ENCODE measurements at regions not wholly inside any gene's neighbourhood (a gene's known extent, or its start where the extent isn't known, plus 50 kb on each side); places are given as distances from the start of the nearest gene placed in this dataset.
A peak's percentile ranks its signal among the peaks of the same experiment; 100 is the strongest.
"Not testable (repeated sequence)": the region's sequence is repeated elsewhere in the genome, so short reads cannot be mapped to it uniquely, and the experiment has no call there.

DNA sequence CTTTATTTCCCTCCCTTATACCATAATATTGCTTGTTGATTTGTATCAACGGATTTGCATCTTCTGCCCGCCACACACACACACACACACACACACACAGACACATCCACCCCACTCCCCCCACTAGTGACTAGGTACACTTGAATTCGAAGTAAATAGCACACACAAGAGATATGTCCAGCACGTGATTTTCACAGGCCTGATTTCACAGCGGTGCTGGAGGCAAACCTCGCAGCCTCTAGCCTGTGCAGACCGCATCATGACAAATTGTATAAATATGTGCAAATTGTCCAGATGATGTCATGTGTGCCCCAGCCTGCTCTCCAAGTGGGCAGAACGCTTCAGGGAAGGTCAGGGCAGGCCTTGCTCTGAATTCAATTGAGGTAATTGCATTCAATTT, 153.8 kb upstream of the TPTE start:
- DNase-seq (ENCODE audit: low spot score), result not testable (repeated sequence)

GRCh38 chr21:10368323-10368798, 153.0 kb upstream of the TPTE start:
- not testable (repeated sequence) for DNase-seq (ENCODE audit: low spot score)

GRCh38 chr21:10369289-10369688, 152.1 kb upstream of the TPTE start:
- not testable (repeated sequence) for DNase-seq (ENCODE audit: low spot score)

DNA sequence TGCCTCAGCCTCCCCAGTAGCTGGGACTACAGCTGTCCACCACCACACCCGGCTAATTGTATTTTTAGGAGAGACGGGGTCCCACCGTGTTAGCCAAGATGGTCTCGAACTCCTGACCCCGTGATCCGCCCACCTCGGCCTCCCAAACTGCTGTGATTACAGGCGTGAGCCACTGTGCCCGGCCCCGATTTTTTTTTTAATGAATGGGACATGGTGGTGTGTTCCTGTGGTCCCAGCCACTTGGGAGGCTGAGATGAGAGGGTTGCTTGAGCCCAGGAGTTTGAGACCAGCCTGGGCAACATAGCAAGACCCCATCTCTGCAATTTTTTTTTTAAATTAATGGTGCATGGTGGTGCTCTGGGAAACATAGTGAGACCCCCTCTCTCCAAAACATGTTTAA, 143.6 kb upstream of the TPTE start:
- not testable (repeated sequence) for DNase-seq (ENCODE audit: low spot score)

DNA sequence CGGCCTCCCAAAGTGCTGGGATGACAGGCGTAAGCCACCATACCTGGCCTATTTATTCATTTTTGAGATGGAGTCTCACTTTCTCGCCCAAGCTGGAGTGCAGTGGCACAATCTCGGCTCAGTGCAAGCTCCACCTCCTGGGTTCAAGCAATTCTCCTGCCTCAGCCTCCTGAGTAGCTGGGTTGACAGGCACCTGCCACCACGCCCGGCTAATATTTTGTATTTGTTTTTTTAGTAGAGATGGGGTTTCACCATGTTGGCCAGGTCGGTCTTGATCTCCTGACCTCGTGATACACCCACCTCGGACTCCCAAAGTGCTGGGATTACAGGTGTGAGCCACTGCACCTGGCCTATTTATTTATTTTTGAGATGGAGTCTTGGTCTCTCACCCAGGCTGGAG, 141.6 kb upstream of the TPTE start:
- not testable (repeated sequence) for DNase-seq (ENCODE audit: low spot score)

DNA sequence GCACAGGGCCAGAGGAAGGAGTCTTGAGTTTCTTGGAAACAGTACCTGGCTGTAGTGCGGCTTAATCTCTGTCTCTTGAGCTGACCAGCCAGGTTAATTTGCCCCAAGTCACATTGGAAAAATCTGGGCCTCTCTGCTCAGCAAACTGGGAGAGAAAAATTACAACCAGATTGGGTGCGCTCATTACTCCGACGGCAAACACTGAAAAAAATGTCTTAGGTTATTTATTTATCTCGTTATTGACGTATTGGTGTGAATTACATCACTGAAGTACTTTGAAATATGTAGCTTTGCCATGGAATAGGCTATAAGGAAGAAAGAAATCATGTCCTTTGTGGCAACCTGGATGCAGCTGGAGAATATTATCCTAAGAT, 139.7 kb upstream of the TPTE start:
- not testable (repeated sequence) for DNase-seq (ENCODE audit: low spot score)

- DNase-seq (ENCODE audit: low spot score), result not testable (repeated sequence)
These were observed 139.2 kb upstream of the TPTE start for GRCh38 chr21:10382135-10382534.

DNA sequence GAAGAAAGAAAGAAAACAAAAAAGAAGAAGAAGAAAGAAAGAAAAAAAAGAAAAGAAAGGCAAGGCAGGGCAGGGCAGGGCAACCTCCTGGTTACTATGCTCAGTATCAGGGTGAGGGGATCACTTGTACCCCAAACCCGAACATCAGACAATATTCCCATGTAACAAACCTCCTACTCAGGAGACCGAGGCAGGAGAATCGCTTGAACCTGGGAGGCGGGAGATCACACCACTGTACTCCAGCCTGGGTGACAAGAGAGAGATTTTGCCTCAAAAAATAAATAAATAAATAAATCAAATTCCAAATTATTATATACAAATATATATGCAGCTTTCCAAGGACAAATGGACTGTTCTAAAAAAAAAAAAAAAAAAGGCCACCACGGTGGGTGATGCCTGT, 138.8 kb upstream of the TPTE start:
- not testable (repeated sequence) for DNase-seq (ENCODE audit: low spot score)

DNA sequence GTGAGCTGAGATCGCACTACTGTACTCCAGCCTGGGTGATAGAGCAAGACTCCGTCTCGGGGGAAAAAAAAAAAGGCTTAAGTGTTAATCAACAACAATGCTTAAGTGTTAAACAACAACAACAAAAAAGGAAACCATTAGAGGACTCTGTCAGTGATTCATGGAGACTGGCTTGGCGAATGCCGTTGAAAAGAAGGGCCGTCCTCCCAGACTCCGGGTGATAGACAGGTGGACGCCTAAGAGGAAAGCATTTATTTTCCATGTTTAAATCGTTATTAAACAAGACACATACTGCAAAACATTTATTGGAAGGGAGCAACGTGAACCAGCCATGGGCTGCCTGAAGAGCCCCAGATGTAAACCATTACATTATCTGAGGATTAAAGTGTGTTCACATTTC, 137.8 kb upstream of the TPTE start:
- DNase-seq (ENCODE audit: low spot score), result not testable (repeated sequence)

GRCh38 chr21:10384304-10384861, 137.0 kb upstream of the TPTE start:
- not testable (repeated sequence) for DNase-seq (ENCODE audit: low spot score)

GRCh38 chr21:10385202-10385601, 136.2 kb upstream of the TPTE start:
- not testable (repeated sequence) for DNase-seq (ENCODE audit: low spot score)

DNA sequence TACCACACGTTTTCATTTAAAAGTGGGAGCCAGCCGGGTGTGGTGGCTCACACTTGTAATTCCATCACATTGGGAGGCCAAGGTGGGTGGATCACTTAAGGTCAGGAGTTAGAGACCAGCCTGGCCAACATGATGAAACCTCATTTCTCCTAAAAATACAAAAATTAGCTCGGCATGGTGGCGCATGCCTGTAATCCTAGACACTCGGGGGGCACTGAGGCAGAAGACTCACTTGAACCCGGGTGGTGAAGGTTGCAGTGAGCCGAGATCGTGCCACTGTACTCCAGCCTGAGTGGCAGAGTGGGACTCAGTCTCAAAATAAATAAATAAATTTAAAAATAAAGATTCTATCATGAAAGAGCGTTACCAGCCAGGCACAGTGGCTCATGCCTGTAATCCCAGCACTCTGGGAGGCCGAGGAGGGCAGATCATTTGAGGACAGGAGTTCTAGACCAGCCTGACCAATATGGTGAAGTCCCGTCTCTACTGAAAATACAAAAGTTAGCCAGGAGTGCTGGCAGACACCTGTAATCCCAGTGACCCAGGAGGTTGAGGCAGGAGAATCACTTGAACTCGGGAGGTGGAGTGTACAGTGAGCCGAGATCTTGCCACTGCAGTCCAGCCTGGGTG, 135.4 kb upstream of the TPTE start:
- not testable (repeated sequence) for DNase-seq (ENCODE audit: low spot score)

DNA sequence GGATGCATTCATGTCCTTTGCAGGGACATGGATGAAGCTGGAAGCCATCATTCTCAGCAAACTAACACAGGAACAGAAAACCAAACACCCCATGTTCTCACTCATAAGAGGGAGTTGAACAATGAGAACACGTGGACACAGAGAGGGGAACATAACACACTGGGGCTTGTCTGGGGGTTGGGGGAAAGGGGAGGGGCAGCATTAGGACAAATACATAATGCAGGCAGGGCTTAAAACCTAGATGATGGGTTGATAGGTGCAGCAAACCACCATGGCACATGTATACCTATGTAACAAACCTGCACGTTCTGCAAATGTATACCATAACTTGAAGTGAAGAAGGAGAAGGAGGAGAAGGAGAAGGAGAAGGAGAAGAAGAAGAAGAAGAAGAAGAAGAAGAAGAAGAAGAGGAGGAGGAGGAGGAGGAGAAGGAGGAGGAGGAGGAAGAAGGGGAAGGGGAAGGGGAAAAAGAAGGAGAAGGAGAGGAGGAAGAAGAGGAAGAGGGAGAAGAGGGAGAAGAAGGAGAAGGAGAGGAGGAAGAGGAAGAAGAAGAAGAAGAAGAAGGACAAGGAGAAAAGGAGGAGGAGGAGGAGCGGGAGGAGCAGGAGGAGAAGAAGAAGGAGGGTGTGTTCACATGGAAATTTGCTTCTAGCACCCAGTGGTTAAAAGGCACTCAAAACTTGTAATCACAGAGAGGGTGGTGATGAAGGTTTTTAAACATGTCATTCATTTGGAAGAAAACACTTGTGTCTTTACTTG, 133.5 kb upstream of the TPTE start:
- not testable (repeated sequence) for DNase-seq (ENCODE audit: low spot score)

DNA sequence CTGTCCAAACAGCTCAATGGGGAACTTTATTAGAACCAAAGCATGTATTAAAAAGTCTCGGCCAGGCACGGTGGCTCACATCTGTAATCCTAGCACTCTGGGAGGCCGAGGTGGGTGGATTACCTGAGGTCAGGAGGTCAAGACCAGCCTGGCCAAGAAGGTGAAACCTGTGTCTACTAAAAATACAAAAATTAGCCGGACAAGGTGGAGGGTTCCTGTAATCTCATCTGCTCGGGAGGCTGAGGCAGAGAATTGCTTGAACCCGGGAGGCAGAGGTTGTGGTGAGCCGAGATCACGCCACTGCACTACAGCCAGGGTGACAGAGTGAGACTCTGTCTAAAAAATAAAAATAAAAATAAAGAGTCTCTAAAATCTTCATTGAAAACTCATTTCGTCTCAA, 132.8 kb upstream of the TPTE start:
- DNase-seq (ENCODE audit: low spot score), result not testable (repeated sequence)

GRCh38 chr21:10392301-10392700, 129.1 kb upstream of the TPTE start:
- not testable (repeated sequence) for DNase-seq (ENCODE audit: low spot score)

- not testable (repeated sequence) for DNase-seq (ENCODE audit: low spot score)
These were observed 125.4 kb upstream of the TPTE start for GRCh38 chr21:10395963-10396362.

DNA sequence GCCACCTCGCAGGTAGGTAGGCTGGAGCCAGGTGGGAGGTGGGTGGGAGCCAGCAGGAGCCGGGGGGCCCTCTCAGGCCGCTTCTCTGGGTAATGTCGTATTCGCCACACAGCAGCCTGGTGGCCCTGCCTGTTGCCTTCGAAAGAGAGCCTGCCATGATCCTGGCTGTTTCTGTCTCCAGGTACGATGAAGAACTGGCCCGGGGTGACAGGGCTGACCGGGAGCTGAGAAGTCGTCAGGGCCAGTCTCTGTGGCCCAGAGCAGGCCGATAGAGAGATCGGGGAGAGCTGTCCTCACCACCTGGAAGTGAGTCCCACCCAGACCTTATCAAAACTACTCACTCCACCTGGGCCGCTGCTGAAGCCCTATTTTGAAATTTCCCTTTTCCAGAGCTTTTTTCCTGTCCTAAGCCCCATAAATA, 123.9 kb upstream of the TPTE start:
- not testable (repeated sequence) for DNase-seq (ENCODE audit: low spot score)

DNA sequence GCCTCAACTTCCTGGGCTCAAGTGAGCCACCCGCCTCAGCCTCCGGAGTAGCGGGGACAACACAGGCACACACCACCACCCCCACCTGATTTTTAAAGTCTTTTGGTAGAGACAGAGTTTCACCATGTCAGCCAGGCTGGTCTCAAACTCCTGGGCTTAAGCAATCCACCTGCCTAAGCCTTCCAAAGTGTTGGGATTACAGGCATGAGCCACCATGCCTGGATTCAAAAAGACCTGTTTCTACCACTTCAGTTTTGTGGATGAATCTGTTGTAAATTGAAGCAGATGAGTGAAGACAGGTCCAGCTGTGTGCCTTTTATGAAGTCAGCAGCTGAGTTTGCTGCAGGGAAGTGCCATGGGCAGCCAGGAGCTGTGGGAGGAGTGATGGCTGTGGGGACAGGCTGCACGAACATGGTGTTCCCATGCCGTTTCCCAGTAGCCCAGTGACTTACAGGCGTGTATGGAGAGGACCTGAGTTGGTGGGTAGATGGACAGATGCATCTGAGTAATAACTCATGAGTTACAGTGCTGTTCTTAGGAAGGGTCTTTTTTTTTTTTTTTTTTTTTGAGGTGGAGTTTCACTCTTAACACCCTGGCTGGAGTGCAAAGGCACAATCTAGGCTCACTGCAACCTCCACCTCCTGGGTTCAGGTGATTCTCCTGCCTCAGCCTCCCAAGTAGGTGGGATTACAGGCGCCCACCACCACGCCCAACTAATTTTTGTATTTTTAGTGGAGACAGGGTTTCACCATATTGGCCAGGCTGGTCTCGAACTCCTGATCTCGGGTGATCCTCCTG, 122.5 kb upstream of the TPTE start:
- DNase-seq (ENCODE audit: low spot score), result not testable (repeated sequence)

GRCh38 chr21:10400622-10401361, 120.6 kb upstream of the TPTE start:
- DNase-seq (ENCODE audit: low spot score), result not testable (repeated sequence)

GRCh38 chr21:10402461-10402860, 118.9 kb upstream of the TPTE start:
- DNase-seq (ENCODE audit: low spot score), result peak; percentile 2

GRCh38 chr21:10405331-10405730, 116.1 kb upstream of the TPTE start:
- DNase-seq (ENCODE audit: low spot score), result peak; percentile 2
